Rectal smooth muscle tissue (tissue), 1 donor: ENCODE measurements at regions not wholly inside any gene's neighbourhood (a gene's known extent, or its start where the extent isn't known, plus 50 kb on each side); places are given as distances from the start of the nearest gene placed in this dataset.

Experiments
- H3K27ac ChIP-seq: one replicate; pipeline ENCODE4 v1.7.0; 2013; ENCODE audit warnings: low read depth, low read length, inconsistent platforms
- H3K27me3 ChIP-seq: one replicate; pipeline ENCODE4 v1.7.0; 2013; ENCODE audit warnings: low read length; ENCODE audit not compliant: control insufficient read depth, insufficient read depth
- H3K36me3 ChIP-seq: one replicate; pipeline ENCODE4 v1.7.0; 2013; ENCODE audit warnings: low read length; ENCODE audit not compliant: control insufficient read depth, insufficient read depth
- H3K4me1 ChIP-seq: one replicate; pipeline ENCODE4 v1.7.0; 2013; ENCODE audit warnings: low read length; ENCODE audit not compliant: control insufficient read depth, insufficient read depth
- H3K4me3 ChIP-seq: one replicate; pipeline ENCODE4 v1.7.0; 2013; ENCODE audit warnings: low read length
- H3K9ac ChIP-seq: one replicate; pipeline ENCODE4 v1.7.0; 2013; ENCODE audit warnings: low read length

GRCh38 chr19:28858933-28859332 lies 354.0 kb downstream of the UQCRFS1 start:
- H3K36me3 ChIP-seq = no peaks in the 10 kb centered on the region
- H3K4me1 ChIP-seq = no peaks in the 10 kb centered on the region
- no peak overlapping the region for H3K4me3 ChIP-seq
- no peak overlapping the region for H3K27ac ChIP-seq
- H3K27me3 ChIP-seq = no peaks in the 10 kb centered on the region
- H3K9ac ChIP-seq = no peak overlapping the region

- no peak overlapping the region for H3K9ac ChIP-seq
- no peaks in the 10 kb centered on the region for H3K27me3 ChIP-seq
Observed at GRCh38 chr19:28857967-28858366, 355.0 kb downstream of the UQCRFS1 start.

GRCh38 chr19:28855216-28855615 lies 357.7 kb downstream of the UQCRFS1 start:
- Histone ChIP-seq H3K27ac (no peak overlapping the region), H3K4me1 (no peaks in the 10 kb centered on the region), H3K4me3 (no peak overlapping the region), H3K36me3 (no peaks in the 10 kb centered on the region), H3K9ac (no peak overlapping the region), H3K27me3 (no peaks in the 10 kb centered on the region)

More at GRCh38 chr19:28857967-28858366, 355.0 kb downstream of the UQCRFS1 start:
- H3K36me3 ChIP-seq = no peaks in the 10 kb centered on the region
- H3K4me3 ChIP-seq = no peak overlapping the region
- H3K4me1 ChIP-seq = no peaks in the 10 kb centered on the region
- H3K27ac ChIP-seq = no peak overlapping the region

- H3K27ac ChIP-seq = no peak overlapping the region
- H3K9ac ChIP-seq = no peak overlapping the region
- H3K4me3 ChIP-seq = no peak overlapping the region
- no peaks in the 10 kb centered on the region for H3K36me3 ChIP-seq
- H3K27me3 ChIP-seq = no peaks in the 10 kb centered on the region
- no peaks in the 10 kb centered on the region for H3K4me1 ChIP-seq
Observed at GRCh38 chr19:28847468-28847867, 365.5 kb downstream of the UQCRFS1 start.

- Histone ChIP-seq H3K4me1 (no peaks in the 10 kb centered on the region), H3K27ac (no peak overlapping the region), H3K27me3 (no peaks in the 10 kb centered on the region), H3K9ac (no peak overlapping the region), H3K4me3 (no peak overlapping the region), H3K36me3 (no peaks in the 10 kb centered on the region)
Observed at GRCh38 chr19:28846094-28846812, 366.7 kb downstream of the UQCRFS1 start.

GRCh38 chr19:28843761-28844492 lies 369.0 kb downstream of the UQCRFS1 start:
- H3K4me1 ChIP-seq = no peaks in the 10 kb centered on the region
- no peaks in the 10 kb centered on the region for H3K27me3 ChIP-seq
- H3K4me3 ChIP-seq = no peak overlapping the region
- no peak overlapping the region for H3K9ac ChIP-seq
- no peaks in the 10 kb centered on the region for H3K36me3 ChIP-seq
- no peak overlapping the region for H3K27ac ChIP-seq

- no peak overlapping the region for H3K4me3 ChIP-seq
- no peaks in the 10 kb centered on the region for H3K4me1 ChIP-seq
- no peak overlapping the region for H3K27ac ChIP-seq
- no peaks in the 10 kb centered on the region for H3K27me3 ChIP-seq
- no peak overlapping the region for H3K9ac ChIP-seq
- H3K36me3 ChIP-seq = no peaks in the 10 kb centered on the region
Observed at GRCh38 chr19:28841531-28841930, 371.4 kb downstream of the UQCRFS1 start.

- H3K27ac ChIP-seq = no peak overlapping the region
- no peak overlapping the region for H3K9ac ChIP-seq
- no peaks in the 10 kb centered on the region for H3K4me1 ChIP-seq
- no peak overlapping the region for H3K4me3 ChIP-seq
- no peaks in the 10 kb centered on the region for H3K27me3 ChIP-seq
- H3K36me3 ChIP-seq = no peaks in the 10 kb centered on the region
Observed at GRCh38 chr19:28840891-28841290, 372.1 kb downstream of the UQCRFS1 start.

GRCh38 chr19:28839455-28839854 lies 373.5 kb downstream of the UQCRFS1 start:
- Histone ChIP-seq H3K36me3 (no peaks in the 10 kb centered on the region), H3K4me1 (no peaks in the 10 kb centered on the region), H3K4me3 (no peak overlapping the region), H3K27ac (no peak overlapping the region), H3K9ac (no peak overlapping the region), H3K27me3 (no peaks in the 10 kb centered on the region)

- H3K4me3 ChIP-seq = no peak overlapping the region
- no peak overlapping the region for H3K9ac ChIP-seq
- H3K27ac ChIP-seq = no peak overlapping the region
- no peaks in the 10 kb centered on the region for H3K4me1 ChIP-seq
- H3K36me3 ChIP-seq = no peaks in the 10 kb centered on the region
- H3K27me3 ChIP-seq = no peaks in the 10 kb centered on the region
Observed at GRCh38 chr19:28838909-28839308, 374.0 kb downstream of the UQCRFS1 start.

- Histone ChIP-seq H3K9ac (no peak overlapping the region), H3K27me3 (no peaks in the 10 kb centered on the region), H3K4me1 (no peaks in the 10 kb centered on the region), H3K36me3 (no peaks in the 10 kb centered on the region), H3K4me3 (no peak overlapping the region), H3K27ac (no peak overlapping the region)
Observed at GRCh38 chr19:28836421-28836820, 376.5 kb downstream of the UQCRFS1 start.

GRCh38 chr19:28834996-28835395 lies 378.0 kb downstream of the UQCRFS1 start:
- H3K4me1 ChIP-seq = no peaks in the 10 kb centered on the region
- H3K27me3 ChIP-seq = no peaks in the 10 kb centered on the region
- no peaks in the 10 kb centered on the region for H3K36me3 ChIP-seq
- H3K4me3 ChIP-seq = no peak overlapping the region
- no peak overlapping the region for H3K9ac ChIP-seq
- no peak overlapping the region for H3K27ac ChIP-seq

GRCh38 chr19:28831462-28831861 lies 381.5 kb downstream of the UQCRFS1 start:
- no peak overlapping the region for H3K4me3 ChIP-seq

More at GRCh38 chr19:28831462-28831861, 381.5 kb downstream of the UQCRFS1 start:
- Histone ChIP-seq H3K27me3 (no peaks in the 10 kb centered on the region), H3K36me3 (no peaks in the 10 kb centered on the region), H3K27ac (no peak overlapping the region), H3K4me1 (no peaks in the 10 kb centered on the region), H3K9ac (no peak overlapping the region)
